ENCODE measurements at regions not wholly inside any gene's neighbourhood (a gene's known extent, or its start where the extent isn't known, plus 50 kb on each side); places are given as distances from the start of the nearest gene placed in this dataset.
A peak's percentile ranks its signal among the peaks of the same experiment; 100 is the strongest.

DNA sequence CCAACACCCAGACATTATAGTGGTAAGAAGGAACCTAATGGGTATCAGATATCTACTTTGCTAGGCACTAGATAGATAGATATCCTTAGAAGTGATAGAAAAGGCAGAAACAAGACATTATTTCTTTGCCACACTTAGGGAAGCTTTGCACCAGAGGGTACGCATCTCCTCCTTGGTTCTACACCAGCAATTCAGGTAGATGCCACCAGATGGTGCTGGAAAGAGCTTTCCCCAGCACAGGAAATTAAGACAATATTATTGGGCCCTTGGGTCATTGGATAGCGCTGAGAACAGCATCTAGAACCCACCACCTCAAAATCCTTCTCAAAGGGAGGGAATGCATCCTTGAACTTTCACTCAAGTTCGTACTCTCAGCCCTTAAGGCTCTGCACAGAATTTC lies 173.8 kb upstream of the CCL2 start:
- TF ChIP-seq, protein P1, sequence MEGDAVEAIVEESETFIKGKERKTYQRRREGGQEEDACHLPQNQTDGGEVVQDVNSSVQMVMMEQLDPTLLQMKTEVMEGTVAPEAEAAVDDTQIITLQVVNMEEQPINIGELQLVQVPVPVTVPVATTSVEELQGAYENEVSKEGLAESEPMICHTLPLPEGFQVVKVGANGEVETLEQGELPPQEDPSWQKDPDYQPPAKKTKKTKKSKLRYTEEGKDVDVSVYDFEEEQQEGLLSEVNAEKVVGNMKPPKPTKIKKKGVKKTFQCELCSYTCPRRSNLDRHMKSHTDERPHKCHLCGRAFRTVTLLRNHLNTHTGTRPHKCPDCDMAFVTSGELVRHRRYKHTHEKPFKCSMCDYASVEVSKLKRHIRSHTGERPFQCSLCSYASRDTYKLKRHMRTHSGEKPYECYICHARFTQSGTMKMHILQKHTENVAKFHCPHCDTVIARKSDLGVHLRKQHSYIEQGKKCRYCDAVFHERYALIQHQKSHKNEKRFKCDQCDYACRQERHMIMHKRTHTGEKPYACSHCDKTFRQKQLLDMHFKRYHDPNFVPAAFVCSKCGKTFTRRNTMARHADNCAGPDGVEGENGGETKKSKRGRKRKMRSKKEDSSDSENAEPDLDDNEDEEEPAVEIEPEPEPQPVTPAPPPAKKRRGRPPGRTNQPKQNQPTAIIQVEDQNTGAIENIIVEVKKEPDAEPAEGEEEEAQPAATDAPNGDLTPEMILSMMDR (conservative IDR thresholded peaks at IDR 0.05; ENCODE audit: low read length): peak; percentile 68
- no peak for TF ChIP-seq EZH2phosphoT487 (IDR thresholded peaks at IDR 0.05; ENCODE audit: borderline replicate concordance)

Data from Loucy (cell line).